ENCODE measurements at regions not wholly inside any gene's neighbourhood (a gene's known extent, or its start where the extent isn't known, plus 50 kb on each side); places are given as distances from the start of the nearest gene placed in this dataset.

DNA sequence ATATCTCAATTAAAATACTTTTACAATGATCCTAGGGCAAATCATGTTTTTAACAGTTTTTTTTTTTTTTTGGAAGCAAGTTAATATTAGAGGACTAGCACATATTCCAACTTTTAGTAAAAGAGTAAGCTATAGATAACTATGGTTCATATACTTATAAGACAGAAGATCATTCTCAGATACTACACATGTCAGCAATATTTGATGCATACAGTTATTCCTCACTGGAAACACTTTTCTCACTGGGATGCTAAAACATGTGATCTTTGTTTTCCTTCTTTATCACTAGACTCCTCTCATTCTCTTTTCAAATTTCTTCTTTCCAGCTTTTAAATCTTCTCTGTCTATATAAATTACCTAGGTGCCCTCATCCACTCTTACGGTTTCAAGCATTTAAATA, 1020.4 kb upstream of the FBXO33 start:
- Histone ChIP-seq H3K36me3 (ENCODE audit: insufficient read depth, low read length) (no peaks in the 10 kb centered on the region), H3K9me3 (ENCODE audit: low read depth, low read length) (no peaks in the 10 kb centered on the region), H3K9ac (ENCODE audit: insufficient read length) (no peak overlapping the region), H3K27ac (no peak overlapping the region), H3K4me3 (no peak overlapping the region)
- no peak for TF ChIP-seq EZH2 (IDR thresholded peaks at IDR 0.05)
- no peak for TF ChIP-seq POLR2AphosphoS5 (IDR thresholded peaks at IDR 0.05; ENCODE audit: borderline replicate concordance, low read depth, low read length)
- no peak for TF ChIP-seq FOXP2 (optimal IDR thresholded peaks at IDR 0.05; ENCODE audit: control extremely low read depth, extremely low read length, insufficient read depth)
- DNase-seq (ENCODE audit: low read depth, low spot score): no peak

DNA sequence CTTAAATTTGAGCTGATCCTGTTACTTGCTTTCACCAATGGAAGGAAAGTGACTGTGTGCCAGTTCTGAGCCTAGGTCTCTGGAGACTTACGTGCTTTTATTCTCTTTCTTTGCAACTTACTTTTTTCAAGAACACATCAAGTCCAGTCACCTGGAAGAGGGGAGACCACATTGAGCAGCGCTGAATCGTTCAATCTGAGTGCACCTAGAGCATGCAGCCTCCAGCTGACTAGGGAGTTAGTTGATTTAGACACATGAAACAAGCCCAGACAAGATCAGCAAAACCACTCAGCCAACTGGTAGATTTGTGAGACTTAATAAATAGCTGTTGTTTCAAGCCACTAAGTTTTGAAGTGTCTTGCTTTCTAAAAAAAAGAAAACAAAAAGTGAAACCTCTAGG, 1014.8 kb upstream of the FBXO33 start:
- Histone ChIP-seq H3K4me3 (no peak overlapping the region), H3K27ac (no peak overlapping the region), H3K9ac (ENCODE audit: insufficient read length) (no peak overlapping the region), H3K9me3 (ENCODE audit: low read depth, low read length) (no peaks in the 10 kb centered on the region), H3K36me3 (ENCODE audit: insufficient read depth, low read length) (no peaks in the 10 kb centered on the region)
- DNase-seq (ENCODE audit: low read depth, low spot score): no peak
- TF ChIP-seq POLR2AphosphoS5 (IDR thresholded peaks at IDR 0.05; ENCODE audit: borderline replicate concordance, low read depth, low read length) (no peak), FOXP2 (optimal IDR thresholded peaks at IDR 0.05; ENCODE audit: control extremely low read depth, extremely low read length, insufficient read depth) (no peak), EZH2 (IDR thresholded peaks at IDR 0.05) (no peak)

- Histone ChIP-seq H3K4me3 (no peak overlapping the region), H3K36me3 (ENCODE audit: insufficient read depth, low read length) (no peaks in the 10 kb centered on the region), H3K27ac (no peak overlapping the region), H3K9ac (ENCODE audit: insufficient read length) (no peak overlapping the region), H3K9me3 (ENCODE audit: low read depth, low read length) (no peaks in the 10 kb centered on the region)
- DNase-seq (ENCODE audit: low read depth, low spot score): no peak
- TF ChIP-seq POLR2AphosphoS5 (IDR thresholded peaks at IDR 0.05; ENCODE audit: borderline replicate concordance, low read depth, low read length) (no peak), FOXP2 (optimal IDR thresholded peaks at IDR 0.05; ENCODE audit: control extremely low read depth, extremely low read length, insufficient read depth) (no peak), EZH2 (IDR thresholded peaks at IDR 0.05) (no peak)
Measured at GRCh38 chr14:40445020-40445419, 1012.8 kb upstream of the FBXO33 start.

DNA sequence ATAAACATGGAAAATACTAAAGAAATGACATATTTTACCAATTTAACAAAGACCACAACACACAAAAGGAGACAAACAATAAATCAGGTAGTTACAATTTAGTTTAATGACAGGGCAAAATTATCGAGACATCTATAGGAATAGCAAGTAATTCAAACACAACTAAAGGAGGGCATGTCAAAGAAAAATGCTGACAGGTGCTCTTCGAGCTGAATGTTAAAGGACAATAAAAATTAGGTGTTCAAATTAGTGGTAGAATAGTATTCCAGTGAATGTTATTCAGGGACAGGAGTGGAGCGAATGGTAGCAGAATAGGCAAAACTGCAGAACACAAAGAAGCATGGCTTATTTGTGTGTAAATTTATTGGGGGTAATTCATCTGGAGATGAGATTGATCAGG, 1004.3 kb upstream of the FBXO33 start:
- H3K36me3 ChIP-seq (ENCODE audit: insufficient read depth, low read length): no peaks in the 10 kb centered on the region
- TF ChIP-seq FOXP2 (optimal IDR thresholded peaks at IDR 0.05; ENCODE audit: control extremely low read depth, extremely low read length, insufficient read depth) (no peak), POLR2AphosphoS5 (IDR thresholded peaks at IDR 0.05; ENCODE audit: borderline replicate concordance, low read depth, low read length) (no peak), EZH2 (IDR thresholded peaks at IDR 0.05) (no peak)
- H3K9ac ChIP-seq (ENCODE audit: insufficient read length): no peak overlapping the region
- H3K27ac ChIP-seq: no peak overlapping the region
- DNase-seq (ENCODE audit: low read depth, low spot score): no peak
- H3K4me3 ChIP-seq: no peak overlapping the region
- no peaks in the 10 kb centered on the region for H3K9me3 ChIP-seq (ENCODE audit: low read depth, low read length)

DNA sequence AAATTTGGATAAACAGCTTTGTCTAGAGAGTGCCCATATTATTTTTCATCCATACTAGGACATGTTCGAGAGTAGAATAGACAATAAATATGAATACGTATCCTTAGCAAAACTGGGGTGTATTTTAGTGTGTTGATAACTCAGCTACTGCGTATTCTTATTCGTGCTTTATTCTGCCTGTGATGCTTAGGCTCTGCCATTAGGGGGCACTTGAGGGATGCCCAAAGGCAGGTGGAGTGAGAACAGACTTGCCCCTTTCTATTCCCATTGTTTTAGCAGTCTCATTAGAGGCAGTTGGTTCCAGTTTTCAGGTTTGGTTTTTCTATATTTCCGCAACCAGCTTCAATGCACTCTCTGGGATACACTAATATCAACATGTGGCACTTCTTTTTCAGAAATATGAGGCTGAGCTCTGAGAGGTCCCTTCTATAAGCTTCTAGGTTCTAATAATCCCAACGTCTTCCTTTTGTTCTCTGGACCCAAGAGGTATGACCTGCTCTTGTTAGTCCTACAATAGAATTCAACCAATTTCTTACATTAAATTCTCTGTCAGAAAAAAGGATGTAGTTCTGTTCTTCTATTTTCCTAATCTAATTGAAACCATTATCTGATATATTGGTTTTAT, 985.7 kb upstream of the FBXO33 start:
- no peak for TF ChIP-seq EZH2 (IDR thresholded peaks at IDR 0.05)
- TF ChIP-seq POLR2AphosphoS5 (IDR thresholded peaks at IDR 0.05; ENCODE audit: borderline replicate concordance, low read depth, low read length): no peak
- TF ChIP-seq FOXP2 (optimal IDR thresholded peaks at IDR 0.05; ENCODE audit: control extremely low read depth, extremely low read length, insufficient read depth): no peak
- 0 out of 2 replicates have a peak overlapping the region, but pooled peaks have one; percentile 43 for H3K4me3 ChIP-seq
- H3K9me3 ChIP-seq (ENCODE audit: low read depth, low read length): no peaks in the 10 kb centered on the region
- peak; percentile 40 for DNase-seq (ENCODE audit: low read depth, low spot score)
- H3K9ac ChIP-seq (ENCODE audit: insufficient read length): no peak overlapping the region
- no peaks in the 10 kb centered on the region for H3K36me3 ChIP-seq (ENCODE audit: insufficient read depth, low read length)
- no peak overlapping the region for H3K27ac ChIP-seq

- no peaks in the 10 kb centered on the region for H3K9me3 ChIP-seq (ENCODE audit: low read depth, low read length)
- no peak overlapping the region for H3K4me3 ChIP-seq
- H3K36me3 ChIP-seq (ENCODE audit: insufficient read depth, low read length): no peaks in the 10 kb centered on the region
- H3K9ac ChIP-seq (ENCODE audit: insufficient read length): no peak overlapping the region
- TF ChIP-seq EZH2 (IDR thresholded peaks at IDR 0.05): no peak
- no peak for TF ChIP-seq POLR2AphosphoS5 (IDR thresholded peaks at IDR 0.05; ENCODE audit: borderline replicate concordance, low read depth, low read length)
- no peak for TF ChIP-seq FOXP2 (optimal IDR thresholded peaks at IDR 0.05; ENCODE audit: control extremely low read depth, extremely low read length, insufficient read depth)
- DNase-seq (ENCODE audit: low read depth, low spot score): no peak
- no peak overlapping the region for H3K27ac ChIP-seq
Measured at GRCh38 chr14:40416565-40416964, 984.3 kb upstream of the FBXO33 start.

DNA sequence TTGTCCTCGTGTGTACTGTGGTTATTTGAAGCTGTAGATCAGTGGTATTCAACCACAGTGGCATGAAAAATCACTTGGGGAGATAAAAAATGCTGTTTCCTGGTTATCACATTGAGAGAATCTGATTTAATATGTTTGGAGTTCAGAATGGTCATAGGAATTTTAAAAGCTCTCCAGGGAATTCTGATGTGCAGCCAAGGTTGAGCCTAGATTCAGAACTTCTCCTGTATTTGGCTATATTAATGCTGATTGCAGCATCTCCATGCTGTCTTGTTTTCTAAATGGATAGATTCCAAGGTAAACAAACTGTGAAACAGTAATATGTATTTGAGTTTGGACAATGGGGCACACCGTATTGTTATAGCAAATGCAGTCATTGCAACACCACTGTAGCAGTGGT, 982.2 kb upstream of the FBXO33 start:
- Histone ChIP-seq H3K9ac (ENCODE audit: insufficient read length) (no peak overlapping the region), H3K36me3 (ENCODE audit: insufficient read depth, low read length) (no peaks in the 10 kb centered on the region), H3K4me3 (no peak overlapping the region), H3K27ac (no peak overlapping the region), H3K9me3 (ENCODE audit: low read depth, low read length) (no peaks in the 10 kb centered on the region)
- TF ChIP-seq EZH2 (IDR thresholded peaks at IDR 0.05) (no peak), POLR2AphosphoS5 (IDR thresholded peaks at IDR 0.05; ENCODE audit: borderline replicate concordance, low read depth, low read length) (no peak), FOXP2 (optimal IDR thresholded peaks at IDR 0.05; ENCODE audit: control extremely low read depth, extremely low read length, insufficient read depth) (no peak)
- DNase-seq (ENCODE audit: low read depth, low spot score): no peak

DNA sequence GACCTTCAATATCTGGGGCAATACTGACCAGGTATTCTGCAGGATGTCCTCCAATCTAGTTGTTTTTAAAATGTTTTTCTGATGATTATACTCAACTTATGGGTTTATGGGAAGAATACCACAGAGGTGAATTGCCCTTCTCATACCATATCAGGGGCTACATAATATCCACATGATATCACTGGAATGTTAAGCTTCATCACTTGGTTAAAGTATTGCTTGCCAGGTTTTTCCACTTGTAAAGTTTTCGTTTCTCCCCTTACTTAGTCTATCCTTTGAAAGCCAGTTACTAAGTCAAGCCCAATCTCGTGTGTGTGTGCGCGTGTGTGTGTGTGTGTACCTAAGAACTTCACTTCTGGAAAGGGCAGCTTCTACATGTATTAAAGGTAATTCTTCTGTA, 980.9 kb upstream of the FBXO33 start:
- no peak overlapping the region for H3K4me3 ChIP-seq
- TF ChIP-seq EZH2 (IDR thresholded peaks at IDR 0.05) (no peak), POLR2AphosphoS5 (IDR thresholded peaks at IDR 0.05; ENCODE audit: borderline replicate concordance, low read depth, low read length) (no peak), FOXP2 (optimal IDR thresholded peaks at IDR 0.05; ENCODE audit: control extremely low read depth, extremely low read length, insufficient read depth) (no peak)
- DNase-seq (ENCODE audit: low read depth, low spot score): no peak
- no peak overlapping the region for H3K27ac ChIP-seq
- H3K36me3 ChIP-seq (ENCODE audit: insufficient read depth, low read length): no peaks in the 10 kb centered on the region
- H3K9me3 ChIP-seq (ENCODE audit: low read depth, low read length): no peaks in the 10 kb centered on the region
- no peak overlapping the region for H3K9ac ChIP-seq (ENCODE audit: insufficient read length)

DNA sequence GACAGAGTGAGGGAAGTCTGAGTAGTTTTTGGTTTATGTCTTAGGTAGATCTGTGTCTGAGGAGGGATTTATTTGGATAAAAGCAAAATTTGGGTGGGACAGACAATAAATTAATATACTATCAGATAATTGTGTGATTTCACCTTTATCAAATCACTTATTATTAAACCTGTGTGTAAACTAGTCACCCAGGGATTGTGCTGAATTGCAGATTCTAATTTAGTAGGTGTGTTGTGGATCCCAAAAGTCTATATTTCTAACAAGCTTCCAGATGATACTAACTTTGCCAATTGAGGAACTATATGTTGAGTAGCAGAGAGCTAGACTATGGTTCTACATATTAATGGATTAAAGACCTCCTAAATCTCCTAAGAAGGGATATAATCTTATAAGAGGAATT, 978.5 kb upstream of the FBXO33 start:
- no peaks in the 10 kb centered on the region for H3K36me3 ChIP-seq (ENCODE audit: insufficient read depth, low read length)
- no peak overlapping the region for H3K9ac ChIP-seq (ENCODE audit: insufficient read length)
- no peak for DNase-seq (ENCODE audit: low read depth, low spot score)
- H3K4me3 ChIP-seq: no peak overlapping the region
- H3K9me3 ChIP-seq (ENCODE audit: low read depth, low read length): no peaks in the 10 kb centered on the region
- TF ChIP-seq EZH2 (IDR thresholded peaks at IDR 0.05) (no peak), POLR2AphosphoS5 (IDR thresholded peaks at IDR 0.05; ENCODE audit: borderline replicate concordance, low read depth, low read length) (no peak), FOXP2 (optimal IDR thresholded peaks at IDR 0.05; ENCODE audit: control extremely low read depth, extremely low read length, insufficient read depth) (no peak)
- no peak overlapping the region for H3K27ac ChIP-seq
